ENCODE measurements at regions not wholly inside any gene's neighbourhood (a gene's known extent, or its start where the extent isn't known, plus 50 kb on each side); places are given as distances from the start of the nearest gene placed in this dataset.

- Mint-ChIP-seq H3K36me3 (ENCODE audit: low read depth) (no peaks in the 10 kb centered on the region), H3K4me3 (no peak overlapping the region), H3K4me1 (no peaks in the 10 kb centered on the region), H3K27me3 (peaks cover 4% of the 10 kb centered on the region), H3K9me3 (no peaks in the 10 kb centered on the region), H3K27ac (no peak overlapping the region)
- DNase-seq: no peak
- CTCF ChIA-PET: no interaction called here
- POLR2A ChIA-PET: no interaction called here
These were observed 105.0 kb upstream of the RASSF8 start for GRCh38 chr12:25853316-25854095.

- no peak for DNase-seq
- ChIA-PET CTCF (no interaction called here), POLR2A (no interaction called here)
- peaks cover 4% of the 10 kb centered on the region for H3K27me3 Mint-ChIP-seq
- H3K27ac Mint-ChIP-seq: no peak overlapping the region
- no peaks in the 10 kb centered on the region for H3K9me3 Mint-ChIP-seq
- H3K36me3 Mint-ChIP-seq (ENCODE audit: low read depth): no peaks in the 10 kb centered on the region
- H3K4me3 Mint-ChIP-seq: no peak overlapping the region
- peaks cover 2% of the 10 kb centered on the region for H3K4me1 Mint-ChIP-seq
These were observed 103.5 kb upstream of the RASSF8 start for GRCh38 chr12:25854991-25855390.

GRCh38 chr12:25855716-25856115 lies 102.8 kb upstream of the RASSF8 start:
- ChIA-PET POLR2A (no interaction called here), CTCF (no interaction called here)
- H3K4me3 Mint-ChIP-seq: no peak overlapping the region
- peaks cover 4% of the 10 kb centered on the region for H3K27me3 Mint-ChIP-seq
- no peak for DNase-seq
- no peak overlapping the region for H3K27ac Mint-ChIP-seq
- H3K36me3 Mint-ChIP-seq (ENCODE audit: low read depth): no peaks in the 10 kb centered on the region
- H3K9me3 Mint-ChIP-seq: no peaks in the 10 kb centered on the region
- peaks cover 3% of the 10 kb centered on the region for H3K4me1 Mint-ChIP-seq

GRCh38 chr12:25859976-25860375 lies 98.5 kb upstream of the RASSF8 start:
- CTCF ChIA-PET: no interaction called here
- peaks cover 3% of the 10 kb centered on the region for H3K4me1 Mint-ChIP-seq
- H3K27me3 Mint-ChIP-seq: peaks cover 2% of the 10 kb centered on the region
- H3K36me3 Mint-ChIP-seq (ENCODE audit: low read depth): no peaks in the 10 kb centered on the region
- H3K9me3 Mint-ChIP-seq: no peaks in the 10 kb centered on the region
- POLR2A ChIA-PET: no interaction called here
- H3K4me3 Mint-ChIP-seq: no peak overlapping the region
- H3K27ac Mint-ChIP-seq: no peak overlapping the region
- DNase-seq: no peak

- DNase-seq: no peak
- Mint-ChIP-seq H3K27me3 (no peaks in the 10 kb centered on the region), H3K4me1 (peaks cover 3% of the 10 kb centered on the region), H3K27ac (no peak overlapping the region), H3K4me3 (no peak overlapping the region), H3K9me3 (no peaks in the 10 kb centered on the region), H3K36me3 (ENCODE audit: low read depth) (no peaks in the 10 kb centered on the region)
- ChIA-PET POLR2A (no interaction called here), CTCF (no interaction called here)
These were observed 97.3 kb upstream of the RASSF8 start for GRCh38 chr12:25861226-25861625.

GRCh38 chr12:25864306-25865276 lies 93.9 kb upstream of the RASSF8 start:
- POLR2A ChIA-PET: no interaction called here
- no peaks in the 10 kb centered on the region for H3K27me3 Mint-ChIP-seq
- CTCF ChIA-PET: no interaction called here

GRCh38 chr12:25866586-25867378 lies 91.7 kb upstream of the RASSF8 start:
- CTCF ChIA-PET: interaction anchor here (0.7 kb wide), 1 partner anchor 93 kb away, joined by 3 read pairs; no protein-coding TSS in a partner anchor
- Mint-ChIP-seq H3K27me3 (no peaks in the 10 kb centered on the region), H3K4me3 (no peak overlapping the region), H3K36me3 (ENCODE audit: low read depth) (no peaks in the 10 kb centered on the region), H3K4me1 (no peaks in the 10 kb centered on the region), H3K27ac (no peak overlapping the region), H3K9me3 (no peaks in the 10 kb centered on the region)
- POLR2A ChIA-PET: no interaction called here
- DNase-seq: no peak

More at GRCh38 chr12:25864306-25865276, 93.9 kb upstream of the RASSF8 start:
- Mint-ChIP-seq H3K4me1 (peaks cover 3% of the 10 kb centered on the region), H3K36me3 (ENCODE audit: low read depth) (no peaks in the 10 kb centered on the region), H3K9me3 (no peaks in the 10 kb centered on the region), H3K27ac (no peak overlapping the region), H3K4me3 (no peak overlapping the region)
- no peak for DNase-seq

GRCh38 chr12:25868193-25868592 lies 90.3 kb upstream of the RASSF8 start:
- Mint-ChIP-seq H3K27ac (no peak overlapping the region), H3K9me3 (no peaks in the 10 kb centered on the region), H3K27me3 (no peaks in the 10 kb centered on the region), H3K4me3 (no peak overlapping the region), H3K4me1 (no peaks in the 10 kb centered on the region), H3K36me3 (ENCODE audit: low read depth) (no peaks in the 10 kb centered on the region)
- POLR2A ChIA-PET: no interaction called here
- CTCF ChIA-PET: no interaction called here
- no peak for DNase-seq

GRCh38 chr12:25872137-25872536 lies 86.3 kb upstream of the RASSF8 start:
- POLR2A ChIA-PET: no interaction called here
- H3K27me3 Mint-ChIP-seq: no peaks in the 10 kb centered on the region
- H3K27ac Mint-ChIP-seq: no peak overlapping the region
- no peaks in the 10 kb centered on the region for H3K9me3 Mint-ChIP-seq
- no peak for DNase-seq
- CTCF ChIA-PET: no interaction called here
- H3K4me1 Mint-ChIP-seq: no peaks in the 10 kb centered on the region
- H3K36me3 Mint-ChIP-seq (ENCODE audit: low read depth): no peaks in the 10 kb centered on the region
- no peak overlapping the region for H3K4me3 Mint-ChIP-seq

GRCh38 chr12:25875661-25876060 lies 82.8 kb upstream of the RASSF8 start:
- ChIA-PET POLR2A (no interaction called here), CTCF (no interaction called here)
- no peaks in the 10 kb centered on the region for H3K36me3 Mint-ChIP-seq (ENCODE audit: low read depth)
- H3K9me3 Mint-ChIP-seq: no peaks in the 10 kb centered on the region
- H3K27ac Mint-ChIP-seq: no peak overlapping the region
- H3K27me3 Mint-ChIP-seq: no peaks in the 10 kb centered on the region
- no peak for DNase-seq
- H3K4me1 Mint-ChIP-seq: no peaks in the 10 kb centered on the region
- no peak overlapping the region for H3K4me3 Mint-ChIP-seq

GRCh38 chr12:25876383-25877045 lies 82.0 kb upstream of the RASSF8 start:
- no peaks in the 10 kb centered on the region for H3K9me3 Mint-ChIP-seq
- H3K4me1 Mint-ChIP-seq: no peaks in the 10 kb centered on the region
- ChIA-PET CTCF (no interaction called here), POLR2A (no interaction called here)
- H3K27ac Mint-ChIP-seq: no peak overlapping the region
- DNase-seq: no peak
- H3K4me3 Mint-ChIP-seq: no peak overlapping the region
- no peaks in the 10 kb centered on the region for H3K27me3 Mint-ChIP-seq
- no peaks in the 10 kb centered on the region for H3K36me3 Mint-ChIP-seq (ENCODE audit: low read depth)

- ChIA-PET CTCF (no interaction called here), POLR2A (no interaction called here)
- Mint-ChIP-seq H3K27me3 (no peaks in the 10 kb centered on the region), H3K9me3 (no peaks in the 10 kb centered on the region), H3K36me3 (ENCODE audit: low read depth) (no peaks in the 10 kb centered on the region), H3K4me3 (no peak overlapping the region), H3K4me1 (no peaks in the 10 kb centered on the region), H3K27ac (no peak overlapping the region)
- no peak for DNase-seq
These were observed 81.0 kb upstream of the RASSF8 start for GRCh38 chr12:25877446-25877845.

GRCh38 chr12:25882266-25882665 lies 76.2 kb upstream of the RASSF8 start:
- Mint-ChIP-seq H3K36me3 (ENCODE audit: low read depth) (no peaks in the 10 kb centered on the region), H3K4me1 (no peaks in the 10 kb centered on the region), H3K27ac (no peak overlapping the region), H3K9me3 (no peaks in the 10 kb centered on the region), H3K27me3 (no peaks in the 10 kb centered on the region), H3K4me3 (no peak overlapping the region)
- POLR2A ChIA-PET: no interaction called here
- DNase-seq: no peak
- CTCF ChIA-PET: no interaction called here

Data from activated CD4-positive, alpha-beta memory T cell treated with anti-CD3 and anti-CD28 coated beads, Interleukin-2, amount 10 ng/mL, durations not matched to agents 7 days and 5 days (primary cell).